Adrenal gland (tissue), 5 donors: ENCODE measurements at regions not wholly inside any gene's neighbourhood (a gene's known extent, or its start where the extent isn't known, plus 50 kb on each side); places are given as distances from the start of the nearest gene placed in this dataset.

Experiments used
- CTCF ChIP-seq, 6 experiments: fragments of 450-650 bp in 4 of 6; fragments of 200-600 bp in 2 of 6; sonication (generic) in 1 of 6; IDR thresholded peaks; 1 replicate in 5 of 6; 2 replicates in 1 of 6; pipeline versions ENCODE4 v1.5.1 to v1.8.0; 2016 to 2021; ENCODE audit warnings: antibody characterized with exemption in 6 of 6, mild to moderate bottlenecking in 2 of 6, moderate library complexity in 1 of 6
- POLR2A ChIP-seq, 2 donors: fragments of 450-650 bp; IDR thresholded peaks; one replicate each; pipeline ENCODE4 v1.6.1; 2017; ENCODE audit warnings: antibody characterized with exemption in 2 of 2, mild to moderate bottlenecking in 2 of 2, moderate library complexity in 1 of 2
- donor health status: DM: no; HTN: no; CAD: no.

- TF ChIP-seq POLR2A (IDR thresholded peaks at IDR 0.05) (no peak), CTCF (IDR thresholded peaks at IDR 0.05) (no peak)
Measured at GRCh38 chr5:27561408-27561807, 523.0 kb upstream of the CDH9 start.
